ENCODE measurements at regions not wholly inside any gene's neighbourhood (a gene's known extent, or its start where the extent isn't known, plus 50 kb on each side); places are given as distances from the start of the nearest gene placed in this dataset.

DNA sequence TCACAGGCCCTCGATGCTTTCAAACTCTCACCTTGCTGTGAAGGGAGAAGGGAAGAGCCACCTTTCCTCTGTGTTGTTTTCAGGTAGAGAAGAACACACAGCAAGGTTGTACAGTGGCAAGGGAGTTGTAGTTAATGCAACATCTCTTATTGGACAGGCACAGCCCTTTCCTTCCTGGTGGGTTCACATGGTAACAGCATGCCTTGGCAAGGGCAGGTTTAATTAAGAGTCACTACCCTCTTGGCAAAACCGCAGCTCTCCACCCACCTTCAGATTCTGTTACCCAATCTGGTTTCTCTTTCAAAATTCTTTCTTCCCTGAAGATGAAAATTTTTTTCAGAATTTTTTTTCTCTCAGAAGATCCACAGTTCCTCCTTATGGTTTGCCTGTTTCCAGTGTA, 253.1 kb downstream of the TLR4 start:
- TF ChIP-seq CTCF (IDR thresholded peaks at IDR 0.05) (no peak), EP300 (IDR thresholded peaks at IDR 0.05) (no peak), POLR2A (IDR thresholded peaks at IDR 0.05) (no peak)
